GM21737 (cell line): ENCODE measurements at regions not wholly inside any gene's neighbourhood (a gene's known extent, or its start where the extent isn't known, plus 50 kb on each side); places are given as distances from the start of the nearest gene placed in this dataset.

Source experiments
- ATAC-seq: cut with Tn5 transposase; IDR thresholded peaks from one replicate; pipeline ENCODE4 v1.9.1; 2021; ENCODE audit warnings: mild to moderate bottlenecking, moderate library complexity; ENCODE audit not compliant: unreplicated experiment

GRCh38 chr6:91865889-91866288, 1279.0 kb upstream of the MAP3K7 start:
- no peak for ATAC-seq

GRCh38 chr6:91864911-91865310, 1278.0 kb upstream of the MAP3K7 start:
- ATAC-seq: no peak

GRCh38 chr6:91860541-91861335, 1273.9 kb upstream of the MAP3K7 start:
- ATAC-seq: no peak

- ATAC-seq: no peak
Measured at GRCh38 chr6:91852252-91852651, 1265.4 kb upstream of the MAP3K7 start.

GRCh38 chr6:91834813-91835212, 1247.9 kb upstream of the MAP3K7 start:
- ATAC-seq: no peak

GRCh38 chr6:91827151-91827550, 1240.3 kb upstream of the MAP3K7 start:
- ATAC-seq: no peak

- ATAC-seq: no peak
Measured at GRCh38 chr6:91826128-91826527, 1239.3 kb upstream of the MAP3K7 start.

GRCh38 chr6:91824331-91824730, 1237.5 kb upstream of the MAP3K7 start:
- ATAC-seq: no peak

GRCh38 chr6:91822581-91822980, 1235.7 kb upstream of the MAP3K7 start:
- no peak for ATAC-seq

GRCh38 chr6:91816335-91816734, 1229.5 kb upstream of the MAP3K7 start:
- ATAC-seq: no peak

GRCh38 chr6:91813641-91814040, 1226.8 kb upstream of the MAP3K7 start:
- no peak for ATAC-seq

GRCh38 chr6:91812596-91813274, 1225.9 kb upstream of the MAP3K7 start:
- no peak for ATAC-seq

- ATAC-seq: no peak
Measured at GRCh38 chr6:91804981-91805380, 1218.1 kb upstream of the MAP3K7 start.

GRCh38 chr6:91802431-91802830, 1215.6 kb upstream of the MAP3K7 start:
- ATAC-seq: no peak

- ATAC-seq: no peak
Measured at GRCh38 chr6:91796603-91797002, 1209.7 kb upstream of the MAP3K7 start.

GRCh38 chr6:91788501-91788900, 1201.6 kb upstream of the MAP3K7 start:
- no peak for ATAC-seq

- no peak for ATAC-seq
Measured at GRCh38 chr6:91786474-91787184, 1199.8 kb upstream of the MAP3K7 start.

- no peak for ATAC-seq
Measured at GRCh38 chr6:91782802-91783201, 1195.9 kb upstream of the MAP3K7 start.

GRCh38 chr6:91781946-91782345, 1195.1 kb upstream of the MAP3K7 start:
- no peak for ATAC-seq

- ATAC-seq: no peak
Measured at GRCh38 chr6:91780270-91780669, 1193.4 kb upstream of the MAP3K7 start.

GRCh38 chr6:91761621-91762020, 1174.7 kb upstream of the MAP3K7 start:
- no peak for ATAC-seq

GRCh38 chr6:91754691-91755090, 1167.8 kb upstream of the MAP3K7 start:
- no peak for ATAC-seq
